ENCODE measurements at regions not wholly inside any gene's neighbourhood (a gene's known extent, or its start where the extent isn't known, plus 50 kb on each side); places are given as distances from the start of the nearest gene placed in this dataset.

DNA sequence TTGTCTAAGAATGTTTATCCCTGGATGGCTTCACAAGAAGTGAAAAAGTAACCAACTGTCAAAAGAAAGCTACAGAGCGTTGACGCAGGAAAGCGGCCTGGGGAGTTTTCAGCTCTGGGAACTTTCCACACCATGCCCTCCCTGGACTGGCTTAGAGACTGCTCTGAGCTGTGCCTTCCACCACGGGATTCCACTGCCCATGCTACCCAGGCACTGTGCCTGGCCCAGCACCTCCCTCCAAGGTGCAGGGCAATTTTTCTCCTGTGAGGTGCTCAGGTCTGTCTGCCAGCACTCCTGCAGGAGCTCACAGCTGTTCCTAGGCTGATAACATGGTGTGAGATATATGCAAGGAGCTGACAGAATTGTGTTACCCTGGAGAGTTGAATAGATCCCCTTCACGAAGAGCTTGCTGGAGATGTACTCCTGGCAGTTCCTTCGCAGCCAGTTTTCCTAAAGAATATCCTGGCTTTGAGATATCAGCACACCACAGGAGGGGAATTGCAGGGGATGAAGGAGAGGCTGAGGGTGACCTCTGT lies 258.3 kb upstream of the B3GAT1 start:
- no peak for TF ChIP-seq POLR2A (IDR thresholded peaks at IDR 0.05)
- TF ChIP-seq, protein P1, sequence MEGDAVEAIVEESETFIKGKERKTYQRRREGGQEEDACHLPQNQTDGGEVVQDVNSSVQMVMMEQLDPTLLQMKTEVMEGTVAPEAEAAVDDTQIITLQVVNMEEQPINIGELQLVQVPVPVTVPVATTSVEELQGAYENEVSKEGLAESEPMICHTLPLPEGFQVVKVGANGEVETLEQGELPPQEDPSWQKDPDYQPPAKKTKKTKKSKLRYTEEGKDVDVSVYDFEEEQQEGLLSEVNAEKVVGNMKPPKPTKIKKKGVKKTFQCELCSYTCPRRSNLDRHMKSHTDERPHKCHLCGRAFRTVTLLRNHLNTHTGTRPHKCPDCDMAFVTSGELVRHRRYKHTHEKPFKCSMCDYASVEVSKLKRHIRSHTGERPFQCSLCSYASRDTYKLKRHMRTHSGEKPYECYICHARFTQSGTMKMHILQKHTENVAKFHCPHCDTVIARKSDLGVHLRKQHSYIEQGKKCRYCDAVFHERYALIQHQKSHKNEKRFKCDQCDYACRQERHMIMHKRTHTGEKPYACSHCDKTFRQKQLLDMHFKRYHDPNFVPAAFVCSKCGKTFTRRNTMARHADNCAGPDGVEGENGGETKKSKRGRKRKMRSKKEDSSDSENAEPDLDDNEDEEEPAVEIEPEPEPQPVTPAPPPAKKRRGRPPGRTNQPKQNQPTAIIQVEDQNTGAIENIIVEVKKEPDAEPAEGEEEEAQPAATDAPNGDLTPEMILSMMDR (IDR thresholded peaks at IDR 0.05): no peak
- 45 to 56% methylated on average over 6 of the region's 6 CpGs for WGBS, 2 donors
- peak in 1 of 2 donors; percentile 11 for DNase-seq

DNA sequence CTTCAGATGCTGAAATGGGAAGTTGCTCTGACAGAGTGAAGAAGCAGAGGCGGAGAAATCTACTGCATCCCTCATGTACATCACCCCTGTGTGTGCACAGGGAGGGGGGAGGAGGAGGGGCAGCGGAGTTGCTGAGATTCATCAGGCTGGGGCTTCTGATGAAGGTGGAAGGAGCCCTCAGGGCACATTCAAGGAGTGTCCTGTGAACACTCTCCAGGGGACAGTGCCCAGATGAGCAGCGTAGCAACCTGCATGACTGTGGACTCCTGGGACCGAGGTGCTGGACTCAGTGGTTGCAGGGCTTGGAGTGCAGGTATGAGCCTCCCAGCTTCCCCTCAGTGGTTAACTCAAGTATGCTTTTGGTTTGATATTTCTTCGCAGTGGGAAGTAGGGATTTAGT lies 257.8 kb upstream of the B3GAT1 start:
- H3K27me3 ChIP-seq: no peaks in the 10 kb centered on the region
- intact Hi-C loops (cut with DNase I): no loop called here
- no peak for TF ChIP-seq POLR2A (IDR thresholded peaks at IDR 0.05)
- TF ChIP-seq, protein P1 (IDR thresholded peaks at IDR 0.05): no peak
- H3K4me3 ChIP-seq (replicated peaks in 1 of 3): no peak overlapping the region
- H3K27ac ChIP-seq: no peak overlapping the region
- 75 to 83% methylated on average over 4 to 5 of the region's 5 CpGs for WGBS, 2 donors
- H3K36me3 ChIP-seq: no peaks in the 10 kb centered on the region
- no peak for DNase-seq
- no peaks in the 10 kb centered on the region for H3K4me1 ChIP-seq
- no peaks in the 10 kb centered on the region for H3K9me3 ChIP-seq

More for the DNA sequence above, 258.3 kb upstream of the B3GAT1 start:
- intact Hi-C loops (cut with DNase I): no loop called here
- Histone ChIP-seq H3K9me3 (no peaks in the 10 kb centered on the region), H3K4me3 (replicated peaks in 1 of 3) (no peak overlapping the region), H3K36me3 (no peaks in the 10 kb centered on the region), H3K4me1 (no peaks in the 10 kb centered on the region), H3K27me3 (no peaks in the 10 kb centered on the region), H3K27ac (no peak overlapping the region)

DNA sequence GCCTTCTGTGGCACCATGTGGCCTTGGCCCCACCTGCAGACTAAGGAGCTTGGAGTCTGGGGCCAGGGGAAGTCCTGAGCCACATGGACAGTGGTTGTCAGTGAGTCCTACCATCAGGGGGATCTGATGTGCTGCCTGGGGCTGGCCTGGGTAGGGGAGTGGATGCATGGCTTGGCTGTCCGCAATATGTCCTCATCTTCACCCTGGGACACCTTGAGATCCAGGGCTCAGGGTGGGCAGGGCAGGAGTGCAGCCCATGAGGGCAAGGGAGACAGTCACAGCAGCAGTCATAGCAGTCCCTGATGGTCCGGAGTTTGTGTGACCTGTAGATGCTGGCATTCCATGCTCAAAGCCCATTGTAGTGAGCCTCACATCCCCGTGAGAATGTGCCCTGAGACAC lies 256.8 kb upstream of the B3GAT1 start:
- WGBS, 2 donors: 90 to 94% methylated on average over 3 of the region's 3 CpGs

DNA sequence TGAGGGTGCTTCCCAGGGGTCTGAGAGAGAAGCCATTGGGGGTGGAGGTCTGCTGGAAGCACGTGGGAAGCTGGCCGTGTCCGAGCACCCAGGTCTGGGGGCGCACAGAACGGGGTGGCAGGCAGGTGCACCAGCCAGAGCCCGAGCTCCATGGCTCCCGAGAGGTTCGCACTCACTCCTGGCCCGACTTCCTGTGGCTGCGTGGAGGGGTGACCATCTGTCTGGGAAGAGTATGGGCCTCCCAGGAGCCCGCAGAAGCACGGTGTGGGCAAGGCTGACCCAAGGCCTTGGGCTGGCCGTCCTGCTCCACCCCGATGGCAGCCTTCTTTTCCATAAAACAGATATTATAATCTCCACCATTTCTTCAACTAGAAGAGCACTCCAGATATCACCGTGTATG lies 256.0 kb upstream of the B3GAT1 start:
- H3K27ac ChIP-seq: no peak overlapping the region
- no peaks in the 10 kb centered on the region for H3K27me3 ChIP-seq
- H3K4me1 ChIP-seq: no peaks in the 10 kb centered on the region
- TF ChIP-seq POLR2A (IDR thresholded peaks at IDR 0.05): no peak
- TF ChIP-seq, protein P1 (IDR thresholded peaks at IDR 0.05): no peak
- no peak overlapping the region for H3K4me3 ChIP-seq (replicated peaks in 1 of 3)
- intact Hi-C loops (cut with DNase I): no loop called here
- DNase-seq: no peak
- H3K36me3 ChIP-seq: no peaks in the 10 kb centered on the region
- no peaks in the 10 kb centered on the region for H3K9me3 ChIP-seq
- WGBS, 2 donors: 89 to 94% methylated on average over 15 of the region's 15 CpGs

More for the DNA sequence above, 256.8 kb upstream of the B3GAT1 start:
- DNase-seq: no peak
- Histone ChIP-seq H3K9me3 (no peaks in the 10 kb centered on the region), H3K27me3 (no peaks in the 10 kb centered on the region), H3K4me1 (no peaks in the 10 kb centered on the region), H3K36me3 (no peaks in the 10 kb centered on the region), H3K4me3 (replicated peaks in 1 of 3) (no peak overlapping the region), H3K27ac (no peak overlapping the region)
- intact Hi-C loops (cut with DNase I): no loop called here
- no peak for TF ChIP-seq POLR2A (IDR thresholded peaks at IDR 0.05)
- TF ChIP-seq, protein P1 (IDR thresholded peaks at IDR 0.05): no peak

DNA sequence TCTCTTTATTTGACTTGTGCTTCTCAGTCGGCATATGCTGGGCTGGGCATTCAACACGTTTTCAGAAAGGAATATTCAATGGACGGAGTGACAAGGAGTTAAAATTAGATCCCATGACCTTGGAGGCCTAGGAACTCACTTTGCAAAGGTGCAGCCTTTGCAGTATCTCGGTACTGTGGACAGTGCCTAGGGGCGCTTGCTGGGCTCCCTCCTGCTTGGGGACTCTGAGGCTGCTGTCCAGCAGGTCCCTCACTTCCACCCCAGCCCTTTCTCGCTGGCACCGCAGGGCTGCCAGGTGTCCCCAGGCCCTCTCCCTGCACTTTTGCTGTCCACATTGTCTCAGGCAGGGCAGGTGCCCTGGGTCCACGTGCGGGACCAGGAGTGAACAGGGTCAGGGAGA lies 255.5 kb upstream of the B3GAT1 start:
- intact Hi-C loops (cut with DNase I): no loop called here
- TF ChIP-seq POLR2A (IDR thresholded peaks at IDR 0.05): no peak
- TF ChIP-seq, protein P1 (IDR thresholded peaks at IDR 0.05): no peak
- H3K4me3 ChIP-seq (replicated peaks in 1 of 3): no peak overlapping the region
- H3K36me3 ChIP-seq: no peaks in the 10 kb centered on the region
- H3K4me1 ChIP-seq: no peaks in the 10 kb centered on the region
- no peak for DNase-seq
- H3K9me3 ChIP-seq: no peaks in the 10 kb centered on the region
- WGBS, 2 donors: 86 to 89% methylated on average over 9 of the region's 9 CpGs
- no peaks in the 10 kb centered on the region for H3K27me3 ChIP-seq
- H3K27ac ChIP-seq: no peak overlapping the region

Measured in thyroid gland (tissue), 4 donors.